AG10803 (cell line): ENCODE measurements at regions not wholly inside any gene's neighbourhood (a gene's known extent, or its start where the extent isn't known, plus 50 kb on each side); places are given as distances from the start of the nearest gene placed in this dataset.

Source experiments
- DNase-seq: peaks from one replicate; pipeline ENCODE4 v3.0.0; 2010; ENCODE audit warnings: low read depth
- H3K4me3 ChIP-seq: 2 replicates; pipeline ENCODE4 v1.5.1; 2011; ENCODE audit warnings: mild to moderate bottlenecking, low read length, control low read depth
- CTCF ChIP-seq: conservative IDR thresholded peaks from 2 replicates; pipeline ENCODE4 v1.5.1; 2011; ENCODE audit warnings: mild to moderate bottlenecking, low read length, control low read depth, inconsistent platforms

- H3K4me3 ChIP-seq: no peak overlapping the region
- no peak for TF ChIP-seq CTCF
- DNase-seq: no peak
These were observed 118.6 kb upstream of the RET start for GRCh38 chr10:42958142-42958868.

- no peak for DNase-seq
- no peak overlapping the region for H3K4me3 ChIP-seq
- TF ChIP-seq CTCF: no peak
These were observed 117.0 kb upstream of the RET start for GRCh38 chr10:42959833-42960232.

- TF ChIP-seq CTCF: no peak
- DNase-seq: peak; percentile 45
- H3K4me3 ChIP-seq: no peak overlapping the region
These were observed 116.3 kb upstream of the RET start for GRCh38 chr10:42960491-42960990.

- no peak for TF ChIP-seq CTCF
- DNase-seq: no peak
- no peak overlapping the region for H3K4me3 ChIP-seq
These were observed 115.7 kb upstream of the RET start for GRCh38 chr10:42960991-42961795.

GRCh38 chr10:42961796-42962109 lies 115.1 kb upstream of the RET start:
- H3K4me3 ChIP-seq: no peak overlapping the region
- DNase-seq: no peak
- TF ChIP-seq CTCF: no peak

- TF ChIP-seq CTCF: no peak
These were observed 114.6 kb upstream of the RET start for GRCh38 chr10:42962110-42962901.

More at GRCh38 chr10:42962110-42962901, 114.6 kb upstream of the RET start:
- DNase-seq: no peak
- H3K4me3 ChIP-seq: no peak overlapping the region
